T-helper 2 cell (primary cell): ENCODE measurements at regions not wholly inside any gene's neighbourhood (a gene's known extent, or its start where the extent isn't known, plus 50 kb on each side); places are given as distances from the start of the nearest gene placed in this dataset.
"Not testable (repeated sequence)": the region's sequence is repeated elsewhere in the genome, so short reads cannot be mapped to it uniquely, and the experiment has no call there.

Source experiments
- DNase-seq, 5 experiments: peaks; one replicate each; pipeline versions ENCODE4 v3.0.0 to v3.0.0-alpha.2; 2012 to 2022

DNA sequence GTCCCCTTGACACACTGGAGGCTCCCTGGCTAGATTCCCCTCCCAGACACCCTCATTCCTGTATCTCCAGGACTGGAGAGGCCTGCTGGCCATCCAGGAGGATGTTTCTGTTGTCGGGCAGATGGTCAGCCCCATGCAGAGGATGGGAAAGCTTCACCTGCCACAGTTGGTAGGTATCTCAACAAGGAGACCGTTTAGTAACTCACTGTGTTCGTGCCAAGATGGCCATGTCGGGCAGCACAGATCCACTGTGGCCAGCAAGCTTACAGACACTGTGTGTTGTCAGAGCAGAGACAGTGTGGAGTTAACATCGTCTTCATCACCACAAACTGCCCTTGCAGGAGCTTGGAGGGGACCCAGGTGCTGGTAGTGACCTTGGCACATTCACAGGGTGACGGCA lies 390.9 kb downstream of the SEC14L1 start:
- no peak for DNase-seq

DNA sequence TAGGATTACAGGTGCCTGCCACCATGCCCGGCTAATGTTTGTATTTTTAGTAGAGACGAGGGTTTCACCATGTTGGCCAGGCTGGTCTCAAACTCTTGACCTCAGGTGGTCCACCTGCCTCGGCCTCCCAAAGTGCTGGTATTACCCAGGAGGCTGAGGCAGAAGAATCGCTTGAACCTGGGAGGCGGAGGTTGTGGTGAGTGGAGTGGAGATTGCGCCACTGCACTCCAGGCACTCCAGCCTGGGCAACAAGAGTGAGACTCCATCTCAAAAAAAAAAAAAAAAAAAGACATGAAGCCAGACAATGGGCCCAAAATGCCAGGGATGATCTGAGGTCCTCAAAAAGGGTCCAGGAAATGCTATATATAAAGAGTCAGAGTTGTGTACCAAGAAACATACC lies 392.9 kb downstream of the SEC14L1 start:
- DNase-seq, result not testable (repeated sequence)

DNA sequence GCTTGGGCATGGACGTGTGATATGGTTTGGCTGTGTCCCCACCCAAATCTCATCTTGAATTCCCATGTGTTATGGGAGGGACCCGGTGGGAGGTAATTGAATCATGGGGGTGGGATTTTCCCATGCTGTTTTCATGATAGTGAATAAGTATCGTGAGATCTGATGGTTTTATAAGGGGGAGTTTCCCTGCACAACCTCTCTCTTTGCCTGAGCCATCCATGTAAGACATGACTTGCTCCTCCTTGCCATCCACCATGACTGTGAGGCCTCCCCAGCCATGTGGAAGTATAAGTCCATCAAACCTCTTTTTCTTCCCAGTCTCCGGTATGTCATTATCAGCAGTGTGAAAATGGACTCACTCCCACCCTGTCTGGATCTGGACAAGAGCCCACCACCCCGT lies 393.4 kb downstream of the SEC14L1 start:
- no peak for DNase-seq

- DNase-seq, result no peak
Observed at GRCh38 chr17:77535435-77535834, 394.7 kb downstream of the SEC14L1 start.

GRCh38 chr17:77535892-77536291 lies 395.1 kb downstream of the SEC14L1 start:
- no peak for DNase-seq

DNA sequence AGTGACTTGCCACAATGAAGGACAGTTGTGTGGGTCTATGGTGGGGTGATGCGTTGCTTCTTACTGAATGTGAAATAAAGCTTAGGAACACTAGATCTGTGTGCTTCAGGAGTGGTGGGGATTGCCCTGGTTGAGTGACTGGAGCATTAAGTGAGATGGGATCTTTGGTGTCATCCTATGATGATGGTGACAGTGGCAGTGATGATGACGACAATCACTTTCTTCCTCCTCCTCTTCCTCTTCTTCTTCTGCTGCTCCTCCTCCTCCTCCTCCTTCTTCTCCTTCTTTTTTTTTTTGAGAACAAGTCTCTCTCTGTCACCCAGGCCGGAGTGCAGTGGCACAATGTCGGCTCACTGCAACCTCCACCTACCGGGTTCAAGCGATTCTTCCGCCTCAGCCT lies 396.8 kb downstream of the SEC14L1 start:
- DNase-seq, result no peak

DNA sequence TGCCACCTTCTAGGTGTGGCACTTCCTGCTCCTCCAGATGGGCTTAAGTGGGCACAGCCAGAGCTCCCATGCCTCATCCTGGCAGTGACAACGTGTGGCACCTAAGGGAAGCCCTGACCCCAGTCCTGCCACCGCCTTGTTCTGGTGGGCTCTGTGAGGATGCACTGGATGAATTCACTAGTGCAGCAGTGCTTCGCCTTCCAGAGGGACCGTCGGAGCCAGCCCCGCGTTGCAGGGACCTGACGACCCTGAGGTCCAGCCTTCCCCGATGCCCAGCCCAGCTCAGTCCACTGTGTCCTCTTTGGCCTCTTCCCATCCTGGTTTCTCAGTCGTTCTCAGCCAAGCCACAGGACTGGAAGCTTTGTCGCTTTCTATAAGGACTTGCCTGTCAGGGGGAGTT lies 399.8 kb downstream of the SEC14L1 start:
- DNase-seq, result no peak

DNA sequence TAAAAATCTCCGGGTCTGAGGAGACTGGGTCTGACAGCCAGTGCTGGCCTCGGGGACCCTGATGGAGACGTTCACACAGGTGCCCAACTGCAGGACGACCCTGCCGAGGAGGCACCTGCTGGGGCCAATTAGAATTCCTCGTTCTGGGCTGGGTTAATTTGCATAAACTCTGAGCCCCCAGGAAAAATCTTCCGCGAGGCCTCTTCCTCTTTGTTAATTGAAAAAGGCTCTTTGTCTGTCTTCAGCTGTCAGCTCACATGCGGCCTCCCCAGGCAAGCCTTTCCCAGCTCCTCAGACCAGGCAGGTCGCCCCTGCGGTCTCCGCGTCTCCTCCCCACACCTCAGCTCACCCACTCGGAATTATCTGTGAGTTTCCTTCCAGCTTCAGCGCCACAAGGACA lies 400.2 kb downstream of the SEC14L1 start:
- no peak for DNase-seq

DNA sequence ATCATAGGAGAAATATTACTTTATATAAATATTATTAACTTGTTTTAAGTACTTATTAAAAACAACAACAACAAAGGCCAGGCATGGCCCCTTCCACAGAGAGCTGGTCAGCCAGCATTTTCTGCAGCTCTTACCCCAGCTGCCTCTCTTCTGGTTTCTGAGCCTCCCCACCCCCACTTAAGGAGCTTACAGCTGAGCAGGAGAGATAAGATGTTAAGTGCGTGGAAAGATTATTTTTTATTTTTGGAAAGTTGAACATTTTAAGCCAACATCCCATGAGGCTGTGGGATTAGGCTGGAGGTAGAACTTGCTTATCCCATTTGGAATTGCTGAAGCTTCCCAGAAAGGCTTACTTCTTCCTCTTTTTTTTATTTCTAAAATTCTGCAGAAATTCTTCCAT lies 401.2 kb downstream of the SEC14L1 start:
- no peak for DNase-seq

DNA sequence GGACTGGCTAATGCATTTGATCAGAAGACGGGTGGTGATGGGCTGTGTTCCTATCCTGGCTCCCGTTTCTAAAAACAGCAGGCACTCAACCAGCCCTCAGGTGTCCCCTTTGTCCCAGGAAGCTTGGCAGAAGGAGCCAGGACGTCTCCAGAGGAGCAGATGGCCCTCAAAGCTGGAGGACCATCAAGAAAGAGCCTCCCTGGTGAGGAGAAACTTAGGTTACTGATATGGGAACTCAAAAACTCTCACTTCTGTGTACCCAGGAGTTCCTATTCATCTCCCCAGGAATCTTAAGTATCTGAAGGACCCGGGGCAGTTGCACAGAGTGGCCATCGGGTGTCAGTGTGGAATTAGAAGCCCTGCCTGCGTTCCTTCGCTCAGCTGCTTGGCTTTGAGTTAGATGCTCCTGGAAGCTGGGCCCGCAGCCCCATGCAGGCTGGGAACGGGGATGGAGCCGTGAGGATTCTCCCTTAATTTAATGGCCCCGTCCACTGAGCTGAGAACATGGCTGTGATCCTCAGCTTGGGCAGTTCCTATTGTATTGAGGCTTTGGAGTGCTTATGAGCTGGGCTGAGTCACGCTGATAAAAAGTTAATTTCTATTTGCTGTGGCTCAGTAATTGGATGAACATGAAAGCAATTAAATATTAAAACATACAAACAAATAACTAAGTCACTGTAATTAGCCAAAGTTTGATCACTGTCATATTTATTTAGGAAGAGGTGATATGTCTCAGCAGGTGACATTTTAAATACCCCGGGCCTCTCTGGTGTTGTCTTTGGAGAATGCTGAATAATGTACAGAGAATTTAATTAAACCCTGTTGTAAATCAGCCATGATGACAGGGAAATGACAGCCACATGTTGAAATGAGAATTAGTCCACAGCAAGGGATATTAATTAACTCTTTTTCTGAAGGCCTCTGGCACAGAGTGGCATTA lies 402.1 kb downstream of the SEC14L1 start:
- peak; percentile 9 to 71 (median 29) for DNase-seq

DNA sequence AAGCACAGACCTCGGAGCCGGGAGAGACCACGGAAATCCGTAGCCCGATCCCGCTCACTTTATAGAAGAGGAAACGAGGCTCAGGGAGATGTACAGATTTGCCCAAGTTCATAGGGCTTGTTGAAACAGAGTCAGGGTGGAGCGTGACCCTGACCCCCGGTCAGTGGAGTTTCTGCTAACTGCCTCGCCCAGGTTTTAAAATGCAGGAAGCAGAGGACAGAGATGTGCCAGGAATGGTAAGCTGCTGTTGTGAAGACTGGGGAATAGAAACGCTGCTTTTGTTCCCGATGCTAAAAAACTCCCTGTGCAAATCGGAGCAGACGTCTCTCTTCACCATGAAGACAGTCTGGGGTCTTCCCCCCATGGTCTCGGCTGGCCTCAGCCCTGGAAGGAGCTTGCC lies 403.0 kb downstream of the SEC14L1 start:
- DNase-seq, result no peak

GRCh38 chr17:77544347-77545110 lies 403.8 kb downstream of the SEC14L1 start:
- no peak for DNase-seq

- no peak for DNase-seq
Observed at GRCh38 chr17:77546772-77547241, 406.0 kb downstream of the SEC14L1 start.

GRCh38 chr17:77548967-77549366 lies 408.2 kb downstream of the SEC14L1 start:
- no peak for DNase-seq

DNA sequence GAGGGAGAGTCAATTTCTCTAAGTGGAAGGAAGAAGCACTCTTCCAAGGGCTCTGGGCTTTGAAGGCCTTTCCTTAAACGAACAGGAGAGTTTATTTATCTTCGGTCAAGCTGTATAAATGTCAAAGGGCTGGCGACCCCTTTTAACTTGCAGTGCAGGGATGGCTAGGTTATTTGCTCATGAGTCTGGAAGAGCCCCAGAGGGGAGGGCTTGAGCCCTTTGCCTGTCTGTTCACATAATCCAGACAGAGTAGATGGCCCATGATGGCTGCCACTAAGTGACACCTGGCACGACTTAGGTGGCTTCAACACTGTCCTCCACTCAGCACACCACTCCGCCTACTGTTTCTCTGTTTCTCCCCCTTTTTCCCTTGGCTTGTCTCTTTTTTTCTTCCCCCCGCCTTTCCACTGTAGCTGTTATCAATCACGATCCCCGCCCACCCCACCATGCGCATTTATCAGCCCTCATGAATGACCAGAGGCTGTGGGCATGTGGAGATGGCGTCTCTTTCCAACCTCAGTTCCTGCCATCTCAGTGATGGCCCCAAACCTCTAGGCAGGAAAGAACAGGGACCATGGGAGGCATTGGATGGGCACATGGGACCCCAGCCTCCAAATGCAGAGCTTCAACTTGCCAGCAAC lies 408.7 kb upstream of the TNRC6C start:
- no peak for DNase-seq

DNA sequence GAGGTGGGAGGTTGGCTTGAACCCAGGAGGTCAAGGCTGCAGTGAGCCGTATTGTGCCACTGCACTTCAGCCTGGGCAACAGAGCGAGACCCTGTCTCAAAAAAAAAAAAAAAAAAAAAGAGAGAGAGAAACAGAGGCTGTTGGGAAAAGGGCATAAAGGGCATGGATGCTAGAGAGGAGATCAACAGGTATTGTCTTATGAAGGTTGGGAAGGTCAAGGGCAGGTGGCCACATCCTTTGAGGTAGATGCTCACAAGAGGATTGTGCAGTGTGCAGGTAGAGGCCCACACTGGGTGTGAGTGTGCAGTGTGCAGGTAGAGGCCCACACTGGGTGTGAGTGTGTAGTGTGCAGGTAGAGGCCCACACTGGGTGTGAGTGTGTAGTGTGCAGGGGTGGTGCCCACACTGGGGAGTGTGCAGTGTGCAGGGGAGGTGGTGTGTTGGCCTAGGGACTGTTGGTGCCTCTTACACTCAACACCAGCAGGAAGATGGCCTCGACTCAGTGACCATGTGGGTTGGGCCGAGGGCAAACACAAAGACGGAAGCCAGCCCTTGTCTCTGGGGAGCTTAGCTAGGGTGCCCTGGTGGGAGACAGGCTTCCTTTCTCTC lies 404.9 kb upstream of the TNRC6C start:
- no peak for DNase-seq

DNA sequence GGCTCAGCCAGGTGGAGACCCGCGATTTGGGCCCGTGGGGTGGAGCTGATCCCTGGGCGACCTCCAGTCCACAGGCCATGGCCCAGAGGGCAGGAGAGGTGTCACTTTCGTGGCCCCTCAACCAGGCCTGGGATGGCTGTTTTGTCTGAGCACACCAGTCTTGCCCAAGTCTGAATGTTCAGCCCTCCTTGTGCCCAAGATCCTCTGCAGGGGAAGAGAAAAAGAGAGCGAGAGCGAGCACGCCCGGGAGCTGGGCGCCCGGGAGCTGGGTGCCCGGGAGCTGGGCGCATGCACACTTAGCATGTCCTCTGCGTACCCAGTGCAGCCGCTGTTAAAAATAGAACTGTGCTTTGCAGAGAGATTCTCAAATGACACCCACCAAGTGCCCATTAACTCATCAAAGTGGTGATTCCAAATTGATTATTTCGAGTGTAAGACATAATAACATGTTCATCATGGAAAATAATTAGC lies 403.3 kb upstream of the TNRC6C start:
- DNase-seq, result no peak

DNA sequence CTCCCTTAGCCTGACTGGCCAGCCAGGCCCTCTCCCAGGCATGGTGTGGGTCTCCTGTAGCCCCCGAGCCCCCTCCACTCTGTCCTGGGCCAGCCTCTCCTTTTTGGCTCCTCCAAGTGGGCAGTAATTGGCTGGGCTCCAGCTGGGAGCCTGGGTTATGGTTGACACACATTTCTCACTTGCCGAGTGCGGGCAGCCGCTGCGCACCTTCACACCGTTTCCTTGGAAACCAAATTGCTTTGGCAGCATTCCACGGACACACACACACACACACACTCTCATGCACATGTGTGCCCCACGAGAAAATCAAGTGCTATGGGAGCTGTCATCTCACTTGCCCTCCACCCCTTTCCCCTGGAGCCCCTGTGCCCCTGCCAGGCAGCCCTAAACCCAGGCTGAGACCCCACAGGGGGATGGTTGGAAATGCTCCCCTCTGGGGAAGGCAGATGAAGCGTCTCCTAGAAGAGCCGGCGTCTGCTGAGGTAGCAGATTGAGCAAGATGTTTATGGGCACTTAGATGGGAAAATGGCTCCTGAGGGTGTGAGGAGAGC lies 402.7 kb upstream of the TNRC6C start:
- DNase-seq, result peak in 1 of 5 experiments; percentile 9

- no peak for DNase-seq
Observed at GRCh38 chr17:77556383-77557061, 402.0 kb upstream of the TNRC6C start.

DNA sequence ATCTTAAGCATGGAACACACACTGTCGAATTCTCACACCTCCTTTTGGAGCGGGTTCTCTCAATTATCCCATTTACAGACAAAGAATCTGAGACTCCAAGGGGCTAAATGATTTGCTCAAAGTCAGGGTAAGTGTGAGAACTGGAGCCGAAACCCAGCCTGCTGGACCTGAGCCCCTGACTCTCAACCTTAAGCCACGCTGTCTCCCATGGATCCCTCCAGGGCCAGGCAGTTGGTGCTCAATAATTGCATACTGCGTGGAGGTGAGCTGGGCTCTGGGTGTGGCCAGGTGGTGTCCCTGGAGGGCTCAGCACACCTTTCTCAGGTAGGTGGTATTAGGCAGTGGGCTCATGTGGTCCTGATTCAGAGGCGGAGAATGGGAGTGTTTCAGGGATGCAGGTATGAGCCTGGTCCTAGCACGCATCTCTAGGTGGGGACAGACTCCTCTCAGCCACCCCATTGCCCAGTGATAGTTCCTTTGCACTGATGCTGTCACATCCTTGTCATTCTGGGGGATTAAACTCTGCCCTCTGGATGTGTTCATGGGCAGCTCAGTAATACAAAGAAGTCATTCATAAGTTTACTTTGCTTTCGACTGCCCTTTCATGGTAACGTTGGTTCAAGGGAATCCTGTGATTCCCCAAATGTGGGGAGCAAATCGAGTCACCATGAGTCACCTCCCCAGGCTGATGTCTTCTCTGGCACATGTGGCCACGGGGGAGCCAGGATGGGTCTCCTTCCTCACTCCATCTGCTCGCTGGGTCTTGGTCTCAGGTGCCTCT lies 399.5 kb upstream of the TNRC6C start:
- DNase-seq, result no peak

DNA sequence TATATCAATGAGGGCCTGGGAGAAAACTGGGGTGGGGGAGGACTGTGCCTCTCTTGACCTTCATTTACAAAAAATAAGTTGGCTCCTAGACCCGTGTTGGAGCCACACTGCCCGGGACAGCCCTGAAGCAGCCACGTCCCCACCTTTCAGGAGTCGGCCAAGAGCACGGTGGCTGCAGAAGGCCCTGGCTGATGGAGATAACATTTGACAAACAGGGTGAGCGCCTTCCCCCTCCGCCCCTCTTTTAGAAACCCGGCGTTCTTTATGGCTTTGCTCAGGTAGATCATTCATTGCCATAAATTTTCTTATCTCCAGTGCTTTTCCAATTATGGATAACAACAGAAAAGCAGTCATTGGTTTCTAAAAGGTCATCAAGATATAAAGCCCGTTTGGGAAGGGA lies 398.1 kb upstream of the TNRC6C start:
- DNase-seq, result no peak
